NCI-H2029 treated with DMSO at 0.1 percent for 48 hours (cell line): ENCODE measurements at regions not wholly inside any gene's neighbourhood (a gene's known extent, or its start where the extent isn't known, plus 50 kb on each side); places are given as distances from the start of the nearest gene placed in this dataset.

ENCODE experiments used
- DNase-seq: peaks from one replicate; lab custom pipeline; 2025; lab: John Stamatoyannopoulos, UW

GRCh38 chrX:4243759-4244158 lies 530.3 kb upstream of the PRKX start:
- DNase-seq: no peak

- DNase-seq: no peak
Observed at GRCh38 chrX:4240541-4241194, 527.2 kb upstream of the PRKX start.

- DNase-seq: no peak
Observed at GRCh38 chrX:4239650-4240540, 526.4 kb upstream of the PRKX start.

GRCh38 chrX:4238916-4239315 lies 525.5 kb upstream of the PRKX start:
- DNase-seq: no peak

GRCh38 chrX:4225086-4225485 lies 511.6 kb upstream of the PRKX start:
- no peak for DNase-seq

- no peak for DNase-seq
Observed at GRCh38 chrX:4206941-4207340, 493.5 kb upstream of the PRKX start.

GRCh38 chrX:4197971-4198370 lies 484.5 kb upstream of the PRKX start:
- DNase-seq: no peak

GRCh38 chrX:4193500-4194155 lies 480.2 kb upstream of the PRKX start:
- no peak for DNase-seq

GRCh38 chrX:4186331-4186730 lies 472.9 kb upstream of the PRKX start:
- no peak for DNase-seq

GRCh38 chrX:4185086-4185485 lies 471.6 kb upstream of the PRKX start:
- no peak for DNase-seq

GRCh38 chrX:4182408-4182806 lies 469.0 kb upstream of the PRKX start:
- no peak for DNase-seq

- no peak for DNase-seq
Observed at GRCh38 chrX:4181782-4182407, 468.4 kb upstream of the PRKX start.

- no peak for DNase-seq
Observed at GRCh38 chrX:4179031-4179430, 465.6 kb upstream of the PRKX start.

- DNase-seq: no peak
Observed at GRCh38 chrX:4175221-4175620, 461.8 kb upstream of the PRKX start.

GRCh38 chrX:4173743-4174142 lies 460.3 kb upstream of the PRKX start:
- DNase-seq: no peak

GRCh38 chrX:4151798-4152197 lies 438.3 kb upstream of the PRKX start:
- DNase-seq: no peak

- no peak for DNase-seq
Observed at GRCh38 chrX:4150259-4150658, 436.8 kb upstream of the PRKX start.

- DNase-seq: no peak
Observed at GRCh38 chrX:4129626-4130025, 416.2 kb upstream of the PRKX start.

GRCh38 chrX:4118666-4119530 lies 405.4 kb upstream of the PRKX start:
- no peak for DNase-seq

GRCh38 chrX:4110964-4111363 lies 397.5 kb upstream of the PRKX start:
- DNase-seq: no peak

- DNase-seq: no peak
Observed at GRCh38 chrX:4094926-4095325, 381.5 kb upstream of the PRKX start.
